ENCODE measurements at regions not wholly inside any gene's neighbourhood (a gene's known extent, or its start where the extent isn't known, plus 50 kb on each side); places are given as distances from the start of the nearest gene placed in this dataset.

DNA sequence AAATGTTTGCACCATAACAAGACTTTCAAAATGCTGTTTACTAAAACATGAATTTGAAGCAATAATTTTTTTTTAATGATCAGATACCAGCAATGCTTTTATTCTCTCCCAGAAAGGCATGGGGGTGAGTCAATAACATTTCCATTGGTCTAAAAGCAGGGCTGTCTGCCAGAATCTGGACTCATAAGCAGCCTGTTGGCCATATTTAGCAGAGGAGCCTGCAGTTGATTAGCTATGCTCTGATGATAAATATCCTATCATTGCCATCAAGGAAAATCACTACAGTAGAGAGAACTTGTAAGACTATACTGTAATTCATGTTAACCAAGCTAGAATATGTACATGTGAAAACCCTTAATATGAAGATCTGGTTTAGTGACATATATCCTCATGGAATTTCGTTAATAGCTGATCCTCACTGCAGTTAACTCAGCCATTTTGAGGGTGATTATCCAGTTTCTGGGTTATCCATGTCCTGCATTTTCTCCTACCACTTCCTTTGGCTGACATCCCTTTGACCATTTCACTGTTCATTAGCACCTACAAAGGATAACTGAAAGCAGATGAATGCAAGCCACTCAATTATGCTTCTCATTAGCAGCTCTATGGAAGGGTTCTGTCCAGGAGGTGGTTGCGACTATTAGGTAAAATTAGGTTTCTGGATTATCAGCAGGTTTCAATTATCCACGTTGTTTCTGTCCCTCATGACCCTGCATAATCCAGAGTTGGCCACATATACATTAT is 72.9 kb upstream of the DIAPH2 start (continued):
- TF ChIP-seq SAP30 (IDR thresholded peaks at IDR 0.05; ENCODE audit: insufficient read depth, insufficient replicate concordance, low read length), result no peak
